ENCODE measurements at regions not wholly inside any gene's neighbourhood (a gene's known extent, or its start where the extent isn't known, plus 50 kb on each side); places are given as distances from the start of the nearest gene placed in this dataset. TPM values are rescaled to one million over a fixed set of nuclear protein-coding genes. Genes with fewer than 3 reads are reported as not detected.

- TF ChIP-seq, protein P1, sequence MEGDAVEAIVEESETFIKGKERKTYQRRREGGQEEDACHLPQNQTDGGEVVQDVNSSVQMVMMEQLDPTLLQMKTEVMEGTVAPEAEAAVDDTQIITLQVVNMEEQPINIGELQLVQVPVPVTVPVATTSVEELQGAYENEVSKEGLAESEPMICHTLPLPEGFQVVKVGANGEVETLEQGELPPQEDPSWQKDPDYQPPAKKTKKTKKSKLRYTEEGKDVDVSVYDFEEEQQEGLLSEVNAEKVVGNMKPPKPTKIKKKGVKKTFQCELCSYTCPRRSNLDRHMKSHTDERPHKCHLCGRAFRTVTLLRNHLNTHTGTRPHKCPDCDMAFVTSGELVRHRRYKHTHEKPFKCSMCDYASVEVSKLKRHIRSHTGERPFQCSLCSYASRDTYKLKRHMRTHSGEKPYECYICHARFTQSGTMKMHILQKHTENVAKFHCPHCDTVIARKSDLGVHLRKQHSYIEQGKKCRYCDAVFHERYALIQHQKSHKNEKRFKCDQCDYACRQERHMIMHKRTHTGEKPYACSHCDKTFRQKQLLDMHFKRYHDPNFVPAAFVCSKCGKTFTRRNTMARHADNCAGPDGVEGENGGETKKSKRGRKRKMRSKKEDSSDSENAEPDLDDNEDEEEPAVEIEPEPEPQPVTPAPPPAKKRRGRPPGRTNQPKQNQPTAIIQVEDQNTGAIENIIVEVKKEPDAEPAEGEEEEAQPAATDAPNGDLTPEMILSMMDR (conservative IDR thresholded peaks at IDR 0.05; ENCODE audit: low read length) = no peak
- TF ChIP-seq EZH2phosphoT487 (IDR thresholded peaks at IDR 0.05; ENCODE audit: borderline replicate concordance, low read depth, low read length) = no peak
- POLR2A ChIA-PET = no interaction called here
- no TSS peak for BruUV-seq (replicated peaks)
- no peak for DNase-seq (ENCODE audit: low spot score)
- Histone ChIP-seq H3K4me3 (ENCODE audit: low read depth, low read length, poor library complexity, severe bottlenecking) (no peak overlapping the region), H3K27ac (ENCODE audit: low read depth, low read length, poor library complexity, severe bottlenecking) (no peak overlapping the region), H3K36me3 (ENCODE audit: insufficient read depth, low read length) (no peaks in the 10 kb centered on the region), H3K9me3 (ENCODE audit: low read length) (no peaks in the 10 kb centered on the region), H3K4me2 (ENCODE audit: low read length) (no peak overlapping the region), H4K20me1 (ENCODE audit: insufficient read depth, low read length) (no peaks in the 10 kb centered on the region), H3K9me2 (ENCODE audit: insufficient read depth, low read length) (no peaks in the 10 kb centered on the region), H3K79me2 (ENCODE audit: insufficient read depth, low read depth, low read length) (no peaks in the 10 kb centered on the region), H3K4me1 (ENCODE audit: insufficient read depth, low read length, poor library complexity, severe bottlenecking) (no peaks in the 10 kb centered on the region), H2AFZ (ENCODE audit: low read length) (no peak overlapping the region)
- intact Hi-C loops (cut with micrococcal nuclease; ENCODE audit: unreplicated experiment) = no loop called here
- CTCF ChIA-PET (ENCODE audit: unreplicated experiment) = no interaction called here
Measured at GRCh38 chrX:82842286-82842685, 665.8 kb upstream of the POU3F4 start.

- Histone ChIP-seq H2AFZ (ENCODE audit: low read length) (no peak overlapping the region), H3K27ac (ENCODE audit: low read depth, low read length, poor library complexity, severe bottlenecking) (no peak overlapping the region), H3K36me3 (ENCODE audit: insufficient read depth, low read length) (no peaks in the 10 kb centered on the region), H3K4me3 (ENCODE audit: low read depth, low read length, poor library complexity, severe bottlenecking) (no peak overlapping the region), H3K4me1 (ENCODE audit: insufficient read depth, low read length, poor library complexity, severe bottlenecking) (no peaks in the 10 kb centered on the region), H4K20me1 (ENCODE audit: insufficient read depth, low read length) (no peaks in the 10 kb centered on the region), H3K79me2 (ENCODE audit: insufficient read depth, low read depth, low read length) (no peaks in the 10 kb centered on the region), H3K4me2 (ENCODE audit: low read length) (no peak overlapping the region), H3K9me2 (ENCODE audit: insufficient read depth, low read length) (no peaks in the 10 kb centered on the region), H3K9me3 (ENCODE audit: low read length) (no peaks in the 10 kb centered on the region)
- CTCF ChIA-PET (ENCODE audit: unreplicated experiment) = no interaction called here
- POLR2A ChIA-PET = no interaction called here
- no peak for DNase-seq (ENCODE audit: low spot score)
- no TSS peak for BruUV-seq (replicated peaks)
- intact Hi-C loops (cut with micrococcal nuclease; ENCODE audit: unreplicated experiment) = no loop called here
- no peak for TF ChIP-seq EZH2phosphoT487 (IDR thresholded peaks at IDR 0.05; ENCODE audit: borderline replicate concordance, low read depth, low read length)
- TF ChIP-seq, protein P1 (conservative IDR thresholded peaks at IDR 0.05; ENCODE audit: low read length) = no peak
Measured at GRCh38 chrX:82848111-82848510, 660.0 kb upstream of the POU3F4 start.

Small RNAs in the stretch of these regions (small RNA-seq; reads per million reads assigned to genes)
- not detected for gene RF00394
